Endothelial cell of umbilical vein (primary cell): ENCODE measurements at regions not wholly inside any gene's neighbourhood (a gene's known extent, or its start where the extent isn't known, plus 50 kb on each side); places are given as distances from the start of the nearest gene placed in this dataset.

Experiments used
- BruUV-seq: library from RNA; stranded (reverse); fragments of 400-500 nt; replicated peaks from 2 replicates; lab custom pipeline; 2021; lab: Mats Ljungman, UMichigan
- CTCF ChIA-PET: fragments of 300-600, 350-600 bp; sonication (Branson Sonifier 250); formaldehyde crosslinking; loops from one replicate; lab custom pipeline; 2021; ENCODE audit warnings: antibody characterized with exemption, inconsistent platforms; lab: Charles Lee
- POLR2A ChIA-PET: fragments of 300-600, 350-600 bp; sonication (Branson Sonifier 250); formaldehyde crosslinking; loops from one replicate; lab custom pipeline; 2021; ENCODE audit warnings: antibody characterized with exemption, inconsistent platforms; lab: Charles Lee
- DNase-seq: peaks from one replicate; pipeline ENCODE4 v3.0.0-alpha.2; 2011; ENCODE audit warnings: low read depth, low spot score
- FAIRE-seq: peaks from 2 replicates; lab custom pipeline; 2011; peaks lifted over from hg19 to GRCh38; lab: Jason Lieb, UNC
- H2AFZ ChIP-seq: 2 replicates; pipeline ENCODE4 v1.6.0; 2012; ENCODE audit warnings: low read depth, low read length, control low read depth, inconsistent platforms
- H3K27ac ChIP-seq: 2 replicates; pipeline ENCODE4 v1.5.1; 2011; ENCODE audit warnings: low read depth, mild to moderate bottlenecking, control low read depth, low read length, moderate library complexity; ENCODE audit not compliant: insufficient read depth
- H3K27me3 ChIP-seq, 2 experiments: 2 replicates each; pipeline versions ENCODE4 v1.6.0 to v1.6.1; 2011; ENCODE audit warnings: low read length in 2 of 2, mixed read lengths in 1 of 2; ENCODE audit not compliant: control insufficient read depth in 2 of 2, insufficient read depth in 2 of 2
- H3K36me3 ChIP-seq, 2 experiments: 2 replicates in 1 of 2; 3 replicates in 1 of 2; pipeline ENCODE4 v1.5.1; 2011; ENCODE audit warnings: low read length in 2 of 2, mild to moderate bottlenecking in 1 of 2, moderate library complexity in 1 of 2; ENCODE audit not compliant: control insufficient read depth in 2 of 2, insufficient read depth in 2 of 2; ENCODE audit errors: extremely low read depth in 1 of 2
- H3K4me1 ChIP-seq: 3 replicates; pipeline ENCODE4 v1.5.1; 2011; ENCODE audit warnings: mild to moderate bottlenecking, low read length; ENCODE audit not compliant: control insufficient read depth, insufficient read depth; ENCODE audit errors: extremely low read depth
- H3K4me2 ChIP-seq: 2 replicates; pipeline ENCODE4 v1.6.1; 2011; ENCODE audit warnings: low read length, control low read depth, mixed read lengths; ENCODE audit not compliant: insufficient read depth
- H3K4me3 ChIP-seq, 3 experiments: fragments of 200-600 bp in 1 of 3; sonication (generic), shearing (Covaris generic) in 1 of 3; replicated peaks in 1 of 3; 2 replicates each; pipeline ENCODE4 v1.5.1; 2011 to 2016; ENCODE audit warnings: control low read depth in 3 of 3, low read length in 3 of 3, mild to moderate bottlenecking in 2 of 3, inconsistent platforms in 1 of 3, low read depth in 1 of 3, moderate library complexity in 1 of 3; ENCODE audit not compliant: insufficient read depth in 1 of 3
- H3K79me2 ChIP-seq: 2 replicates; pipeline ENCODE4 v1.6.0; 2012; ENCODE audit warnings: low read length, inconsistent platforms; ENCODE audit not compliant: control insufficient read depth, insufficient read depth
- H3K9ac ChIP-seq: replicated peaks from 2 replicates; pipeline ENCODE3; 2011; ENCODE audit warnings: low read length, control low read depth; ENCODE audit not compliant: insufficient read depth; ENCODE audit errors: extremely low read depth
- H3K9me1 ChIP-seq: replicated peaks from 3 replicates; pipeline ENCODE4 v1.6.0; 2011; ENCODE audit warnings: mild to moderate bottlenecking, low read length; ENCODE audit not compliant: control insufficient read depth, insufficient read depth; ENCODE audit errors: extremely low read depth
- H3K9me3 ChIP-seq: replicated peaks from 2 replicates; pipeline ENCODE4 v1.5.1; 2012; ENCODE audit warnings: low read length, inconsistent platforms; ENCODE audit not compliant: control insufficient read depth, insufficient read depth
- H4K20me1 ChIP-seq: replicated peaks from 2 replicates; pipeline ENCODE3; 2011; ENCODE audit warnings: mild to moderate bottlenecking, low read length; ENCODE audit not compliant: control insufficient read depth, insufficient read depth; ENCODE audit errors: extremely low read depth
- CTCF ChIP-seq, 2 donors: IDR thresholded peaks; 1 replicate in 1 of 2; 2 replicates in 1 of 2; pipeline ENCODE4 v1.5.1; 2011; ENCODE audit warnings: low read length in 2 of 2, mild to moderate bottlenecking in 2 of 2, moderate library complexity in 2 of 2, control low read depth in 1 of 2, inconsistent platforms in 1 of 2, low read depth in 1 of 2; ENCODE audit not compliant: insufficient read depth in 1 of 2; ENCODE audit errors: extremely low read depth in 1 of 2
- EZH2 ChIP-seq: IDR thresholded peaks from 2 replicates; pipeline ENCODE4 v1.6.1; 2012; ENCODE audit warnings: borderline replicate concordance, low read depth, mild to moderate bottlenecking, moderate library complexity, low read length, inconsistent platforms; ENCODE audit not compliant: severe bottlenecking
- FOS ChIP-seq: IDR thresholded peaks from 2 replicates; pipeline ENCODE4 v1.6.1; 2011; ENCODE audit warnings: mild to moderate bottlenecking, low read length, moderate library complexity, borderline replicate concordance; ENCODE audit not compliant: insufficient read depth
- GATA2 ChIP-seq: IDR thresholded peaks from 2 replicates; pipeline ENCODE4 v1.7.0; 2011; ENCODE audit warnings: low read depth, mild to moderate bottlenecking, moderate library complexity, mixed read lengths, low read length; ENCODE audit not compliant: insufficient read length, insufficient read depth
- JUN ChIP-seq: IDR thresholded peaks from 2 replicates; pipeline ENCODE4 v1.6.1; 2011; ENCODE audit warnings: borderline replicate concordance, low read depth; ENCODE audit not compliant: insufficient read length, insufficient read depth
- MAX ChIP-seq: IDR thresholded peaks from 2 replicates; pipeline ENCODE4 v1.6.1; 2011; ENCODE audit not compliant: insufficient read depth, insufficient read length
- MYC ChIP-seq: IDR thresholded peaks from one replicate; pipeline ENCODE4 v1.6.1; 2011; ENCODE audit warnings: mild to moderate bottlenecking, low read depth, low read length
- POLR2A ChIP-seq: IDR thresholded peaks from 2 replicates; pipeline ENCODE4 v1.6.1; 2012; ENCODE audit warnings: low read depth, mild to moderate bottlenecking, control low read depth, low read length
- POLR2AphosphoS5 ChIP-seq: IDR thresholded peaks from 2 replicates; pipeline ENCODE4 v1.6.1; 2012; ENCODE audit warnings: low read depth, mild to moderate bottlenecking, control low read depth, low read length, moderate library complexity; ENCODE audit not compliant: insufficient read depth
- dilution Hi-C: fragments of 300-500 bp; cut with MboI; formaldehyde crosslinking; loops from one replicate; pipeline ENCODE4 v1.15.0; 2019; ENCODE audit warnings: low sequenced_read_pairs; ENCODE audit not compliant: extremely low pct_ligation_motif_present
- intact Hi-C: fragments of 100-400 bp; cut with micrococcal nuclease; formaldehyde crosslinking; loops from one replicate; pipeline ENCODE4 v1.10.0; 2022

- POLR2A ChIA-PET = no interaction called here
- no peaks in the 10 kb centered on the region for H3K9me3 ChIP-seq
- no peak overlapping the region for H2AFZ ChIP-seq
- no peaks in the 10 kb centered on the region for H4K20me1 ChIP-seq
- dilution Hi-C loops (no loop called here), intact Hi-C loops (no loop called here)
- DNase-seq (no peak), FAIRE-seq (no peak)
- H3K79me2 ChIP-seq = no peaks in the 10 kb centered on the region
- BruUV-seq = no TSS peak
- no peaks in the 10 kb centered on the region for H3K36me3 ChIP-seq
- H3K4me3 ChIP-seq = no peak overlapping the region
- no peaks in the 10 kb centered on the region for H3K4me1 ChIP-seq
- no peak overlapping the region for H3K27ac ChIP-seq
- CTCF ChIA-PET = interaction anchor here (2.0 kb wide), 1 partner anchor 7 kb away, joined by 6 read pairs; no protein-coding TSS in a partner anchor
- no peak for TF ChIP-seq EZH2
- no peak for TF ChIP-seq GATA2
- no peak for TF ChIP-seq MAX
- TF ChIP-seq POLR2A = no peak
- H3K9ac ChIP-seq = no peak overlapping the region
- no peak overlapping the region for H3K4me2 ChIP-seq
- H3K27me3 ChIP-seq = peaks cover 0 to 4% of the 10 kb centered on the region in 2 experiments
- no peaks in the 10 kb centered on the region for H3K9me1 ChIP-seq
These were observed 296.7 kb downstream of the TNS1 start for GRCh38 chr2:217706095-217706494.

GRCh38 chr2:217705461-217705860 lies 297.3 kb downstream of the TNS1 start:
- Histone ChIP-seq H3K36me3 (no peaks in the 10 kb centered on the region), H4K20me1 (no peaks in the 10 kb centered on the region), H3K4me1 (no peaks in the 10 kb centered on the region), H3K27ac (no peak overlapping the region), H3K4me3 (no peak overlapping the region), H3K79me2 (no peaks in the 10 kb centered on the region), H3K9ac (no peak overlapping the region), H3K9me3 (no peaks in the 10 kb centered on the region), H3K9me1 (no peaks in the 10 kb centered on the region), H3K4me2 (no peak overlapping the region), H2AFZ (no peak overlapping the region), H3K27me3 (peaks cover 0 to 4% of the 10 kb centered on the region in 2 experiments)
- FAIRE-seq (no peak), DNase-seq (no peak)
- dilution Hi-C loops (no loop called here), intact Hi-C loops (no loop called here)
- POLR2A ChIA-PET = no interaction called here
- BruUV-seq = no TSS peak
- CTCF ChIA-PET = interaction anchor here (2.0 kb wide), 1 partner anchor 8 kb away, joined by 6 read pairs; no protein-coding TSS in a partner anchor
- no peak for TF ChIP-seq GATA2
- TF ChIP-seq FOS = no peak
- no peak for TF ChIP-seq CTCF (IDR thresholded peaks at IDR 0.05; ENCODE audit: extremely low read depth in 1 of 2, insufficient read depth in 1 of 2, low read depth in 1 of 2, low read length in 2 of 2)
- TF ChIP-seq POLR2AphosphoS5 = no peak
- no peak for TF ChIP-seq POLR2A
- no peak for TF ChIP-seq MAX
- TF ChIP-seq MYC = no peak
- no peak for TF ChIP-seq EZH2
- TF ChIP-seq JUN = no peak
